ENCODE measurements at regions not wholly inside any gene's neighbourhood (a gene's known extent, or its start where the extent isn't known, plus 50 kb on each side); places are given as distances from the start of the nearest gene placed in this dataset.

- no peak for TF ChIP-seq CTCF (IDR thresholded peaks at IDR 0.05)
- no peak for TF ChIP-seq POLR2AphosphoS5 (IDR thresholded peaks at IDR 0.05)
- no peak for TF ChIP-seq POLR2A (IDR thresholded peaks at IDR 0.05; ENCODE audit: low read depth)
- no peak for TF ChIP-seq EP300 (IDR thresholded peaks at IDR 0.05)
Observed at GRCh38 chrX:40855411-40855810, 120.1 kb upstream of the MED14 start.
